Right lobe of liver (tissue), 4 donors: ENCODE measurements at regions not wholly inside any gene's neighbourhood (a gene's known extent, or its start where the extent isn't known, plus 50 kb on each side); places are given as distances from the start of the nearest gene placed in this dataset.

Experiments
- POLR2A ChIP-seq: fragments of 450-650 bp; IDR thresholded peaks from one replicate; pipeline ENCODE4 v1.6.1; 2017; ENCODE audit warnings: antibody characterized with exemption, mild to moderate bottlenecking
- TF ChIP-seq, protein P1 (sequence below), 4 donors: fragments of 200-600 bp in 3 of 4; fragments of 450-650 bp in 1 of 4; IDR thresholded peaks; one replicate each; pipeline versions ENCODE4 v1.5.1 to v1.8.0; 2016 to 2022; ENCODE audit warnings: antibody characterized with exemption in 4 of 4, mild to moderate bottlenecking in 2 of 4
- donor health status: DM: no; HTN: no; CAD: no.
- donor health status: DM: no; HTN: no; CAD: no.
- donor health status: DM: no; HTN: yes; CAD: no.

GRCh38 chr4:57491388-57491787 lies 381.2 kb upstream of the IGFBP7 start:
- TF ChIP-seq, protein P1, sequence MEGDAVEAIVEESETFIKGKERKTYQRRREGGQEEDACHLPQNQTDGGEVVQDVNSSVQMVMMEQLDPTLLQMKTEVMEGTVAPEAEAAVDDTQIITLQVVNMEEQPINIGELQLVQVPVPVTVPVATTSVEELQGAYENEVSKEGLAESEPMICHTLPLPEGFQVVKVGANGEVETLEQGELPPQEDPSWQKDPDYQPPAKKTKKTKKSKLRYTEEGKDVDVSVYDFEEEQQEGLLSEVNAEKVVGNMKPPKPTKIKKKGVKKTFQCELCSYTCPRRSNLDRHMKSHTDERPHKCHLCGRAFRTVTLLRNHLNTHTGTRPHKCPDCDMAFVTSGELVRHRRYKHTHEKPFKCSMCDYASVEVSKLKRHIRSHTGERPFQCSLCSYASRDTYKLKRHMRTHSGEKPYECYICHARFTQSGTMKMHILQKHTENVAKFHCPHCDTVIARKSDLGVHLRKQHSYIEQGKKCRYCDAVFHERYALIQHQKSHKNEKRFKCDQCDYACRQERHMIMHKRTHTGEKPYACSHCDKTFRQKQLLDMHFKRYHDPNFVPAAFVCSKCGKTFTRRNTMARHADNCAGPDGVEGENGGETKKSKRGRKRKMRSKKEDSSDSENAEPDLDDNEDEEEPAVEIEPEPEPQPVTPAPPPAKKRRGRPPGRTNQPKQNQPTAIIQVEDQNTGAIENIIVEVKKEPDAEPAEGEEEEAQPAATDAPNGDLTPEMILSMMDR (IDR thresholded peaks at IDR 0.05): no peak
- no peak for TF ChIP-seq POLR2A
